BLaER1 (cell line): ENCODE measurements at regions not wholly inside any gene's neighbourhood (a gene's known extent, or its start where the extent isn't known, plus 50 kb on each side); places are given as distances from the start of the nearest gene placed in this dataset.

Source experiments
- H3K27ac ChIP-seq: shearing (Covaris generic); formaldehyde crosslinking; 2 replicates; pipeline ENCODE4 v1.8.1; 2022
- H3K27me3 ChIP-seq: shearing (Covaris generic); formaldehyde crosslinking; 2 replicates; pipeline ENCODE4 v1.8.1; 2022
- H3K36me3 ChIP-seq: shearing (Covaris generic); formaldehyde crosslinking; 2 replicates; pipeline ENCODE4 v1.8.1; 2022
- H3K4me1 ChIP-seq: shearing (Covaris generic); formaldehyde crosslinking; 2 replicates; pipeline ENCODE4 v1.8.1; 2022
- H3K4me2 ChIP-seq: shearing (Covaris generic); formaldehyde crosslinking; 2 replicates; pipeline ENCODE4 v1.8.1; 2022
- H3K4me3 ChIP-seq: shearing (Covaris generic); formaldehyde crosslinking; 2 replicates; pipeline ENCODE4 v1.8.1; 2022
- H3K9ac ChIP-seq: shearing (Covaris generic); formaldehyde crosslinking; 2 replicates; pipeline ENCODE4 v1.8.1; 2022
- H3K9me3 ChIP-seq: shearing (Covaris generic); formaldehyde crosslinking; 2 replicates; pipeline ENCODE4 v1.8.1; 2022
- H4K20me1 ChIP-seq: shearing (Covaris generic); formaldehyde crosslinking; 2 replicates; pipeline ENCODE4 v1.8.1; 2022
- Cebpa-rat ChIP-seq: shearing (Covaris generic); IDR thresholded peaks from 2 replicates; pipeline ENCODE4 v1.8.1; 2022

- Histone ChIP-seq H3K9me3 (no peaks in the 10 kb centered on the region), H3K4me1 (no peaks in the 10 kb centered on the region), H3K27me3 (no peaks in the 10 kb centered on the region), H4K20me1 (no peaks in the 10 kb centered on the region), H3K4me2 (no peak overlapping the region), H3K9ac (no peak overlapping the region), H3K27ac (no peak overlapping the region), H3K36me3 (no peaks in the 10 kb centered on the region), H3K4me3 (no peak overlapping the region)
- no peak for TF ChIP-seq Cebpa-rat
Observed at GRCh38 chr6:22736740-22737139, 167.4 kb downstream of the HDGFL1 start.

- H3K27ac ChIP-seq: no peak overlapping the region
- no peaks in the 10 kb centered on the region for H3K27me3 ChIP-seq
- no peak overlapping the region for H3K9ac ChIP-seq
- no peaks in the 10 kb centered on the region for H3K36me3 ChIP-seq
- no peaks in the 10 kb centered on the region for H4K20me1 ChIP-seq
- H3K9me3 ChIP-seq: no peaks in the 10 kb centered on the region
- no peaks in the 10 kb centered on the region for H3K4me1 ChIP-seq
- no peak for TF ChIP-seq Cebpa-rat
- no peak overlapping the region for H3K4me2 ChIP-seq
- H3K4me3 ChIP-seq: no peak overlapping the region
Observed at GRCh38 chr6:22737331-22737730, 168.0 kb downstream of the HDGFL1 start.

- Histone ChIP-seq H3K27me3 (no peaks in the 10 kb centered on the region), H3K4me1 (no peaks in the 10 kb centered on the region), H3K4me2 (no peak overlapping the region), H3K27ac (no peak overlapping the region), H3K36me3 (no peaks in the 10 kb centered on the region), H3K9me3 (no peaks in the 10 kb centered on the region), H4K20me1 (no peaks in the 10 kb centered on the region), H3K4me3 (no peak overlapping the region), H3K9ac (no peak overlapping the region)
- no peak for TF ChIP-seq Cebpa-rat
Observed at GRCh38 chr6:22738194-22738593, 168.8 kb downstream of the HDGFL1 start.

GRCh38 chr6:22747571-22747970, 178.2 kb downstream of the HDGFL1 start:
- Histone ChIP-seq H3K9ac (no peak overlapping the region), H3K4me1 (no peaks in the 10 kb centered on the region), H3K36me3 (no peaks in the 10 kb centered on the region), H3K4me2 (no peak overlapping the region), H3K9me3 (no peaks in the 10 kb centered on the region), H3K4me3 (no peak overlapping the region), H3K27me3 (no peaks in the 10 kb centered on the region), H4K20me1 (no peaks in the 10 kb centered on the region), H3K27ac (no peak overlapping the region)
- TF ChIP-seq Cebpa-rat: no peak

DNA sequence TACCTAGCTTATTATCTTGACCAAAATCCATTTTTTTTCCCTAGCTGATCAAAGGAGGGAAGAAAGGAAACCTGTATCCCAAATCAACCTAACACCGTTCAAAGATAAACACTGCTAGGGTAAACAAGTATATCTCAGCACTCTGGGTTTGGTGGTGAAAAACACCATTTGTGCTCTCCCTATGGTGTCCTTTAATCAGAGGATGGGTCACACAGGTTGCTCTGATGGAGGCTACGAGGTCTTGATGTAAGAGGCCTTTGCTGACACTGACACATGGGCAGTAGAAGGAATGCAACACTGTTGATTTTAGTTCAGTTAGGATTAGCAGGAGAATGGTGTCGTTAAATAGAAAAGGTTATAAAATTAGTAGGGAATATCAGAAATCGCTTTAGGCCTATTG, 179.3 kb downstream of the HDGFL1 start:
- Histone ChIP-seq H3K4me2 (no peak overlapping the region), H3K27me3 (no peaks in the 10 kb centered on the region), H3K9ac (no peak overlapping the region), H3K36me3 (no peaks in the 10 kb centered on the region), H3K9me3 (no peaks in the 10 kb centered on the region), H3K4me1 (no peaks in the 10 kb centered on the region), H3K27ac (no peak overlapping the region), H3K4me3 (no peak overlapping the region), H4K20me1 (no peaks in the 10 kb centered on the region)
- TF ChIP-seq Cebpa-rat: no peak

DNA sequence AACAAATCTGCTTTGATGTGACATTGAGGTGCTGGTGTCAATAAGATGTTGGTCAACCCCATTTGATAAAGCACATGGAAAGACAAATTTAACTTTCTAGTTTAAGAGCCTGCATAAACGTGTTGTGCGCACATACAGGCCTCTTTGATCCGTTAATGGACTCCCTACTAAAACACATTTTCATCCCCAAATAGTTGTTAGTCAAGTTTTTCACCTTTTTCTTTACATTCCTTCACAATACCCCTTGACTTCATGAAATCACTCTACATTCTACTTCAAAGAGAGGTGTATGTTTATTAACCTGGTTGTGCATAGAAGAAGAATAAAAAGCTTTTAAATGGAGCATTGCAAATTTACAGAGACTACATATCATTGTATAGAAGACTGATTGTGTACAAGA, 180.3 kb downstream of the HDGFL1 start:
- Histone ChIP-seq H3K9me3 (no peaks in the 10 kb centered on the region), H3K4me1 (no peaks in the 10 kb centered on the region), H4K20me1 (no peaks in the 10 kb centered on the region), H3K4me3 (no peak overlapping the region), H3K27me3 (no peaks in the 10 kb centered on the region), H3K9ac (no peak overlapping the region), H3K27ac (no peak overlapping the region), H3K4me2 (no peak overlapping the region), H3K36me3 (no peaks in the 10 kb centered on the region)
- no peak for TF ChIP-seq Cebpa-rat

GRCh38 chr6:22751223-22751622, 181.9 kb downstream of the HDGFL1 start:
- no peak overlapping the region for H3K27ac ChIP-seq
- no peak overlapping the region for H3K4me2 ChIP-seq
- H3K4me1 ChIP-seq: no peaks in the 10 kb centered on the region
- H3K9ac ChIP-seq: no peak overlapping the region
- H3K4me3 ChIP-seq: no peak overlapping the region
- no peaks in the 10 kb centered on the region for H3K27me3 ChIP-seq
- H3K9me3 ChIP-seq: no peaks in the 10 kb centered on the region
- no peaks in the 10 kb centered on the region for H3K36me3 ChIP-seq
- H4K20me1 ChIP-seq: no peaks in the 10 kb centered on the region
- TF ChIP-seq Cebpa-rat: no peak

GRCh38 chr6:22752522-22752921, 183.2 kb downstream of the HDGFL1 start:
- no peak overlapping the region for H3K4me3 ChIP-seq
- no peaks in the 10 kb centered on the region for H3K9me3 ChIP-seq
- no peak overlapping the region for H3K4me2 ChIP-seq
- no peaks in the 10 kb centered on the region for H3K27me3 ChIP-seq
- TF ChIP-seq Cebpa-rat: no peak
- H3K27ac ChIP-seq: no peak overlapping the region
- no peak overlapping the region for H3K9ac ChIP-seq
- H3K36me3 ChIP-seq: no peaks in the 10 kb centered on the region
- no peaks in the 10 kb centered on the region for H3K4me1 ChIP-seq
- H4K20me1 ChIP-seq: no peaks in the 10 kb centered on the region

GRCh38 chr6:22754061-22754460, 184.7 kb downstream of the HDGFL1 start:
- no peak overlapping the region for H3K4me2 ChIP-seq
- no peak overlapping the region for H3K9ac ChIP-seq
- no peak overlapping the region for H3K27ac ChIP-seq
- no peaks in the 10 kb centered on the region for H3K4me1 ChIP-seq
- H3K9me3 ChIP-seq: no peaks in the 10 kb centered on the region
- TF ChIP-seq Cebpa-rat: no peak
- no peaks in the 10 kb centered on the region for H3K36me3 ChIP-seq
- no peaks in the 10 kb centered on the region for H4K20me1 ChIP-seq
- no peak overlapping the region for H3K4me3 ChIP-seq
- H3K27me3 ChIP-seq: no peaks in the 10 kb centered on the region

DNA sequence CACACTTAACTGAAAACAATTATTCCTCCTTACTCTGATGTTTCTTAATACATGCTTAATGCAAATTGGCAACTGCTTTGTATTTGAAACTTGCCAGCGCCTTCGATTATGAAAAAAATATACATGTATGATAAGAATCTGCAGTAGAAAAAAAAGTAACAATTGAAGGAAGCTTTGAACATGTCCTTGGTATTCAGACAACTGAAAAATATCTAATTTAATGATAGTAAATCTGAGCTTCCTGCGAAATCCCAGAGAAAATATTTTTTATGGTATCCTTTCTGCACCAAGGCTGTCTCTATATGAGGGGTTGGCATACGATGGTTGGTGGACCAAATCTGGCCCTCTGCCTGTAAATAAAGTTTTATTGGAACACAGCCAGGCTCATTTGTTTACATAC, 186.2 kb downstream of the HDGFL1 start:
- TF ChIP-seq Cebpa-rat: no peak
- H3K4me1 ChIP-seq: no peaks in the 10 kb centered on the region
- no peak overlapping the region for H3K4me3 ChIP-seq
- no peak overlapping the region for H3K27ac ChIP-seq
- H3K9me3 ChIP-seq: no peaks in the 10 kb centered on the region
- H3K27me3 ChIP-seq: no peaks in the 10 kb centered on the region
- no peaks in the 10 kb centered on the region for H3K36me3 ChIP-seq
- no peaks in the 10 kb centered on the region for H4K20me1 ChIP-seq
- H3K4me2 ChIP-seq: no peak overlapping the region
- H3K9ac ChIP-seq: no peak overlapping the region

GRCh38 chr6:22756365-22756764, 187.0 kb downstream of the HDGFL1 start:
- Histone ChIP-seq H3K36me3 (no peaks in the 10 kb centered on the region), H3K4me3 (no peak overlapping the region), H3K4me2 (no peak overlapping the region), H3K4me1 (no peaks in the 10 kb centered on the region), H4K20me1 (no peaks in the 10 kb centered on the region), H3K27me3 (no peaks in the 10 kb centered on the region), H3K9me3 (no peaks in the 10 kb centered on the region), H3K9ac (no peak overlapping the region), H3K27ac (no peak overlapping the region)
- no peak for TF ChIP-seq Cebpa-rat
